ENCODE measurements at regions not wholly inside any gene's neighbourhood (a gene's known extent, or its start where the extent isn't known, plus 50 kb on each side); places are given as distances from the start of the nearest gene placed in this dataset.
A peak's percentile ranks its signal among the peaks of the same experiment; 100 is the strongest.

- H3K4me1 Mint-ChIP-seq: peaks cover 3% of the 10 kb centered on the region
- H3K36me3 Mint-ChIP-seq: no peaks in the 10 kb centered on the region
- no peaks in the 10 kb centered on the region for H3K9me3 Mint-ChIP-seq
- H3K4me3 Mint-ChIP-seq: no peak overlapping the region
- ATAC-seq (ENCODE audit: low read depth): no peak
- DNase-seq: no peak
- peaks cover 4% of the 10 kb centered on the region for H3K27me3 Mint-ChIP-seq
- H3K27ac Mint-ChIP-seq: no peak overlapping the region
- POLR2A ChIA-PET: no interaction called here
Measured at GRCh38 chr6:156725712-156726111, 51.5 kb upstream of the ARID1B start.

- POLR2A ChIA-PET: interaction anchor here (0.7 to 1.4 kb wide), 3 partner anchors 25 to 57 kb away, joined by 5 read pairs; partner anchors contain the start of gene ARID1B
- Mint-ChIP-seq H3K4me1 (peaks cover 5% of the 10 kb centered on the region), H3K27me3 (peaks cover 2% of the 10 kb centered on the region), H3K4me3 (no peak overlapping the region), H3K36me3 (no peaks in the 10 kb centered on the region), H3K27ac (no peak overlapping the region), H3K9me3 (no peaks in the 10 kb centered on the region)
- no peak for DNase-seq
- no peak for ATAC-seq (ENCODE audit: low read depth)
Measured at GRCh38 chr6:156720691-156721685, 56.2 kb upstream of the ARID1B start.

- Mint-ChIP-seq H3K4me1 (peaks cover 5% of the 10 kb centered on the region), H3K27me3 (no peaks in the 10 kb centered on the region), H3K9me3 (no peaks in the 10 kb centered on the region), H3K4me3 (peak overlapping the region; percentile 83), H3K27ac (peak overlapping the region; percentile 30), H3K36me3 (no peaks in the 10 kb centered on the region)
- peak; percentile 89 for ATAC-seq (ENCODE audit: low read depth)
- DNase-seq: peak; percentile 66
- POLR2A ChIA-PET: interaction anchor here (0.7 to 1.4 kb wide), 3 partner anchors 24 to 58 kb away, joined by 5 read pairs; partner anchors contain the start of gene ARID1B
Measured at GRCh38 chr6:156719720-156720563, 57.2 kb upstream of the ARID1B start.

GRCh38 chr6:156719395-156719719, 57.8 kb upstream of the ARID1B start:
- H3K9me3 Mint-ChIP-seq: no peaks in the 10 kb centered on the region
- ATAC-seq (ENCODE audit: low read depth): no peak
- peak overlapping the region; percentile 83 for H3K4me3 Mint-ChIP-seq
- DNase-seq: no peak
- H3K36me3 Mint-ChIP-seq: no peaks in the 10 kb centered on the region
- peaks cover 5% of the 10 kb centered on the region for H3K4me1 Mint-ChIP-seq
- H3K27me3 Mint-ChIP-seq: peaks cover 5% of the 10 kb centered on the region
- POLR2A ChIA-PET: no interaction called here
- peak overlapping the region; percentile 30 for H3K27ac Mint-ChIP-seq

- DNase-seq: no peak
- H3K27ac Mint-ChIP-seq: no peak overlapping the region
- POLR2A ChIA-PET: interaction anchor here (0.7 kb wide), 1 partner anchor 59 kb away, joined by 5 read pairs; no protein-coding TSS in a partner anchor
- no peak overlapping the region for H3K4me3 Mint-ChIP-seq
- peaks cover 5% of the 10 kb centered on the region for H3K4me1 Mint-ChIP-seq
- ATAC-seq (ENCODE audit: low read depth): no peak
- H3K36me3 Mint-ChIP-seq: no peaks in the 10 kb centered on the region
- H3K27me3 Mint-ChIP-seq: peaks cover 6% of the 10 kb centered on the region
- H3K9me3 Mint-ChIP-seq: no peaks in the 10 kb centered on the region
Measured at GRCh38 chr6:156718647-156719394, 58.4 kb upstream of the ARID1B start.

GRCh38 chr6:156717542-156717941, 59.6 kb upstream of the ARID1B start:
- Mint-ChIP-seq H3K27ac (no peak overlapping the region), H3K27me3 (peaks cover 10% of the 10 kb centered on the region), H3K36me3 (no peaks in the 10 kb centered on the region), H3K4me1 (peaks cover 5% of the 10 kb centered on the region), H3K4me3 (no peak overlapping the region), H3K9me3 (no peaks in the 10 kb centered on the region)
- no peak for ATAC-seq (ENCODE audit: low read depth)
- DNase-seq: no peak
- POLR2A ChIA-PET: no interaction called here

- Mint-ChIP-seq H3K4me3 (no peak overlapping the region), H3K27ac (no peak overlapping the region), H3K27me3 (peaks cover 12% of the 10 kb centered on the region), H3K4me1 (peaks cover 5% of the 10 kb centered on the region), H3K36me3 (no peaks in the 10 kb centered on the region), H3K9me3 (no peaks in the 10 kb centered on the region)
- POLR2A ChIA-PET: no interaction called here
- DNase-seq (no peak), ATAC-seq (ENCODE audit: low read depth) (no peak)
Measured at GRCh38 chr6:156715839-156716238, 61.3 kb upstream of the ARID1B start.

GRCh38 chr6:156713548-156713947, 63.6 kb upstream of the ARID1B start:
- no peak overlapping the region for H3K4me3 Mint-ChIP-seq
- DNase-seq (no peak), ATAC-seq (ENCODE audit: low read depth) (no peak)
- H3K27ac Mint-ChIP-seq: no peak overlapping the region
- H3K4me1 Mint-ChIP-seq: no peaks in the 10 kb centered on the region
- peaks cover 12% of the 10 kb centered on the region for H3K27me3 Mint-ChIP-seq
- no peaks in the 10 kb centered on the region for H3K36me3 Mint-ChIP-seq
- POLR2A ChIA-PET: no interaction called here
- no peaks in the 10 kb centered on the region for H3K9me3 Mint-ChIP-seq

GRCh38 chr6:156710479-156710878, 66.7 kb upstream of the ARID1B start:
- Mint-ChIP-seq H3K9me3 (no peaks in the 10 kb centered on the region), H3K27ac (no peak overlapping the region), H3K27me3 (peaks cover 12% of the 10 kb centered on the region), H3K36me3 (peaks cover 2% of the 10 kb centered on the region), H3K4me1 (no peaks in the 10 kb centered on the region), H3K4me3 (no peak overlapping the region)
- ATAC-seq (ENCODE audit: low read depth) (no peak), DNase-seq (no peak)
- POLR2A ChIA-PET: no interaction called here

- no peak overlapping the region for H3K4me3 Mint-ChIP-seq
- no peaks in the 10 kb centered on the region for H3K4me1 Mint-ChIP-seq
- ATAC-seq (ENCODE audit: low read depth) (no peak), DNase-seq (no peak)
- POLR2A ChIA-PET: no interaction called here
- no peak overlapping the region for H3K27ac Mint-ChIP-seq
- peaks cover 5% of the 10 kb centered on the region for H3K27me3 Mint-ChIP-seq
- no peaks in the 10 kb centered on the region for H3K9me3 Mint-ChIP-seq
- peaks cover 2% of the 10 kb centered on the region for H3K36me3 Mint-ChIP-seq
Measured at GRCh38 chr6:156707818-156708217, 69.4 kb upstream of the ARID1B start.

GRCh38 chr6:156703719-156704118, 73.5 kb upstream of the ARID1B start:
- no peak for DNase-seq
- POLR2A ChIA-PET: no interaction called here
- Mint-ChIP-seq H3K36me3 (peaks cover 2% of the 10 kb centered on the region), H3K9me3 (no peaks in the 10 kb centered on the region), H3K4me3 (no peak overlapping the region), H3K4me1 (no peaks in the 10 kb centered on the region), H3K27ac (no peak overlapping the region), H3K27me3 (no peaks in the 10 kb centered on the region)
- no peak for ATAC-seq (ENCODE audit: low read depth)

GRCh38 chr6:156701966-156702365, 75.2 kb upstream of the ARID1B start:
- ATAC-seq (ENCODE audit: low read depth) (no peak), DNase-seq (no peak)
- no peak overlapping the region for H3K27ac Mint-ChIP-seq
- H3K36me3 Mint-ChIP-seq: peaks cover 2% of the 10 kb centered on the region
- POLR2A ChIA-PET: no interaction called here
- peaks cover 11% of the 10 kb centered on the region for H3K27me3 Mint-ChIP-seq
- H3K4me1 Mint-ChIP-seq: peaks cover 5% of the 10 kb centered on the region
- H3K9me3 Mint-ChIP-seq: no peaks in the 10 kb centered on the region
- H3K4me3 Mint-ChIP-seq: no peak overlapping the region

- ATAC-seq (ENCODE audit: low read depth) (no peak), DNase-seq (no peak)
- Mint-ChIP-seq H3K27ac (no peak overlapping the region), H3K9me3 (no peaks in the 10 kb centered on the region), H3K4me1 (peaks cover 5% of the 10 kb centered on the region), H3K27me3 (peaks cover 12% of the 10 kb centered on the region), H3K36me3 (no peaks in the 10 kb centered on the region), H3K4me3 (no peak overlapping the region)
- POLR2A ChIA-PET: no interaction called here
Measured at GRCh38 chr6:156700440-156701057, 76.6 kb upstream of the ARID1B start.

Data from activated naive CD8-positive, alpha-beta T cell treated with anti-CD3 and anti-CD28 coated beads, Interleukin-2, amount 10 ng/mL, durations not matched to agents 7 days and 5 days (primary cell).